Ectodermal cell (in vitro differentiated cells): ENCODE measurements at regions not wholly inside any gene's neighbourhood (a gene's known extent, or its start where the extent isn't known, plus 50 kb on each side); places are given as distances from the start of the nearest gene placed in this dataset.

Experiments used
- H3K27ac ChIP-seq: 2 replicates; pipeline ENCODE4 v1.7.0; 2013; ENCODE audit warnings: mild to moderate bottlenecking, low read depth, low read length; ENCODE audit not compliant: insufficient read depth, poor library complexity, severe bottlenecking
- H3K27me3 ChIP-seq: 2 replicates; pipeline ENCODE4 v1.7.0; 2013; ENCODE audit warnings: mild to moderate bottlenecking, low read length; ENCODE audit not compliant: insufficient read depth, control insufficient read depth, poor library complexity, severe bottlenecking
- H3K36me3 ChIP-seq: one replicate; pipeline ENCODE4 v1.7.0; 2013; ENCODE audit warnings: low read length; ENCODE audit not compliant: control insufficient read depth, insufficient read depth
- H3K4me1 ChIP-seq: one replicate; pipeline ENCODE4 v1.7.0; 2013; ENCODE audit warnings: low read length; ENCODE audit not compliant: control insufficient read depth, insufficient read depth
- H3K4me3 ChIP-seq: 2 replicates; pipeline ENCODE4 v1.7.0; 2013; ENCODE audit warnings: low read depth, low read length, control low read depth; ENCODE audit not compliant: insufficient read depth
- H3K9me3 ChIP-seq: 2 replicates; pipeline ENCODE4 v1.7.0; 2013; ENCODE audit warnings: mild to moderate bottlenecking, low read length, moderate library complexity; ENCODE audit not compliant: control insufficient read depth
- WGBS, 2 experiments: methylation state at CpG; one replicate each; pipeline ENCODE4 v1.1.7; 2013; ENCODE audit warnings: missing lambda C conversion rate in 2 of 2; 5-methylcytosine and 5-hydroxymethylcytosine counted together

DNA sequence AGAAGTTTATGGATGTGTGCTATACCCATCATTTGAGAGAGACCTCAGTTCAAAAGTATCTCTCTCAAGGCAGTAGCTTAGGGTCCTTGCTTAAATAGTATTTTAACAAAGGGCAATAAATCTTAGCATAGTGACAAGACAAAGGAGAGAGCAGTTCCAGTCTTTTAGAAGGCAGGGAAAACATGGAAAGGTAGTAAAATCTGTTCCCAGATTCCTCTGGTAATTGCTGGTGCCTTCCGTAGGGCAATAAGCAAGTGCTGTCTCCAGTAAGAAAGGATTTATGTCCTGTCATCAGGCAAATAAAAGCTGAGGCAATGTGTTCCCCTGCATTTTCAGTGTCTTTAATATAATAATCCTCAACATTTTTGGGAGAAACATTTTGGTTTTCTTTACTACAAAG is 149.0 kb upstream of the MPHOSPH6 start:
- 82 to 95% methylated on average over 1 of the region's 1 CpG for WGBS, 2 experiments
- no peaks in the 10 kb centered on the region for H3K4me1 ChIP-seq
- no peaks in the 10 kb centered on the region for H3K27me3 ChIP-seq
- no peaks in the 10 kb centered on the region for H3K9me3 ChIP-seq
- no peaks in the 10 kb centered on the region for H3K36me3 ChIP-seq
- no peak overlapping the region for H3K4me3 ChIP-seq
- H3K27ac ChIP-seq, result no peak overlapping the region

DNA sequence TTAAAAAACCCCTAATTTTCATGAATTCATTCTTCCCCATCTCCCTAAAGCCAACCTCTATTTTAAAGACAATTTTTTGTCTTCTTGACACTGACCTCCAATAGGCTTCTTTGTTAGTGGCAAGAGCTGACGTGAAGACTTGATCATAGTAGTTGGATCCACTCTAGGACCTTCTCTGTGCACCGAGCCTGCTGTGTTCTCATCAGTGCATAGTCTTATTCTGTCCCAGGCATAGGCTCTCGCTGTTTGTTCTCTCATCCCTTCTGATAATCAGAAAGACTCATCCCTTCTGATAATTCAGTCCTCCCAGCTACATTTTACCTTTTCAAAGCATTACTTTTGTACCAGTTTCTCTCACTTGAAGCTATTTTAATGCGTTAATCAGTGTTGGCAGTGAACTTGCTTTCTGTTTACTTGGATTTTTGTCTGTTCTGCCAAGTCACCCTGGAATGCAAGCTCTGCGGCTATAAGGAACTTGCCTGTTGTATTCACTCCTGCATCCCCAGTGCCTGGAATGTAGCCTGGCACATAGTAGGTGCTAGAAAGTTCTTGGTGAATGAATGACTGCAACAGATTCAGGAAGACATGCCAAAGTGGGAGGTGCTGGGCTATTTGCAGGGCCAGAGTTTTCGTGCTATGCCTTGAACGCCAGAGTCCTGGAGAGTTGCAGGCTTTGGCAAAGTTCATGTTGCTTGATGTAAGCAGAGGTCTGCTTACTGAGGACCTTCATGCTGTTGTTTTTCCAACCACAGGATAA is 147.6 kb upstream of the MPHOSPH6 start:
- no peak overlapping the region for H3K4me3 ChIP-seq
- no peak overlapping the region for H3K27ac ChIP-seq
- WGBS, 2 experiments, result 94 to 95% methylated on average over 7 of the region's 7 CpGs
- H3K27me3 ChIP-seq, result no peaks in the 10 kb centered on the region
- H3K9me3 ChIP-seq, result no peaks in the 10 kb centered on the region
- no peaks in the 10 kb centered on the region for H3K4me1 ChIP-seq
- no peaks in the 10 kb centered on the region for H3K36me3 ChIP-seq

DNA sequence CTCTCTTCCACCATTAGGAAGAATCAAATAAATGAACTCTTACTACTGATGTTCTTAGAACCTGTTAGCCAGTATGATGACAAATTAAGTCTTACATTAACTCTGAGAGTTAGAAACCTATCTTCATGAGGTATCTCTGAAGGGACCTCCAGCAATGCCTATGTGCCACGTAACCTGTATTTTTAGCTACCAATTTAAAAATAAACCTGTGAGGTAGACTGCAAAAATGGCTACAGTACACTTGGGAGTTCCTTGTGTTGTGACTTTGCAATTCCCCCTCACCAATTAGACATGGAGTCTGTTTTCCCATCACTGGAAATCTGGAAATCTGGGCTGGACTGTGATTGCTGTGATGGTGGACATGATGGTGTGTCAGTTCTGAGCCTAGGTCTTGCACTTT is 143.7 kb upstream of the MPHOSPH6 start:
- H3K4me1 ChIP-seq, result no peaks in the 10 kb centered on the region
- H3K27me3 ChIP-seq, result no peaks in the 10 kb centered on the region
- no peaks in the 10 kb centered on the region for H3K36me3 ChIP-seq
- H3K27ac ChIP-seq, result no peak overlapping the region
- no peak overlapping the region for H3K4me3 ChIP-seq
- no peaks in the 10 kb centered on the region for H3K9me3 ChIP-seq
- 63 to 89% methylated on average over 1 of the region's 1 CpG for WGBS, 2 experiments

DNA sequence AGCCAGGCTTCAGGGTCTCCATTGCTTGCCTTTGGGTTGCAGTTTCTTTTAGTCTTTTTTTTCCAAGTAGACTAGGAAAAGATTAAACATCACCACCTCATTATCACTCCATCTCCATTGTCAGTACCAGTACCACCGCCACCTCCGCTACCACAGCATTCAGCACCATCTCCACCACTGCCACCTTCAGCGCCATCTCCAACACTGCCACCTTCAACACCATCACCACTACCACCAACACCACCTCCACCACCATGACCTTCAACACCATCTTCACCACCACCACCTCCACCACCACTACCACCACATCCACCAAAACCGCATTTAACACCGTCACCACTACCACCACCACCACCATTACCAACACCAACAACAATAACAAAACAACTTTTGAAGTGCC is 141.5 kb upstream of the MPHOSPH6 start:
- no peaks in the 10 kb centered on the region for H3K9me3 ChIP-seq
- WGBS, 2 experiments, result 94% methylated on average over 5 of the region's 5 CpGs
- H3K36me3 ChIP-seq, result no peaks in the 10 kb centered on the region
- no peak overlapping the region for H3K27ac ChIP-seq
- H3K4me3 ChIP-seq, result no peak overlapping the region
- H3K27me3 ChIP-seq, result no peaks in the 10 kb centered on the region
- H3K4me1 ChIP-seq, result no peaks in the 10 kb centered on the region

DNA sequence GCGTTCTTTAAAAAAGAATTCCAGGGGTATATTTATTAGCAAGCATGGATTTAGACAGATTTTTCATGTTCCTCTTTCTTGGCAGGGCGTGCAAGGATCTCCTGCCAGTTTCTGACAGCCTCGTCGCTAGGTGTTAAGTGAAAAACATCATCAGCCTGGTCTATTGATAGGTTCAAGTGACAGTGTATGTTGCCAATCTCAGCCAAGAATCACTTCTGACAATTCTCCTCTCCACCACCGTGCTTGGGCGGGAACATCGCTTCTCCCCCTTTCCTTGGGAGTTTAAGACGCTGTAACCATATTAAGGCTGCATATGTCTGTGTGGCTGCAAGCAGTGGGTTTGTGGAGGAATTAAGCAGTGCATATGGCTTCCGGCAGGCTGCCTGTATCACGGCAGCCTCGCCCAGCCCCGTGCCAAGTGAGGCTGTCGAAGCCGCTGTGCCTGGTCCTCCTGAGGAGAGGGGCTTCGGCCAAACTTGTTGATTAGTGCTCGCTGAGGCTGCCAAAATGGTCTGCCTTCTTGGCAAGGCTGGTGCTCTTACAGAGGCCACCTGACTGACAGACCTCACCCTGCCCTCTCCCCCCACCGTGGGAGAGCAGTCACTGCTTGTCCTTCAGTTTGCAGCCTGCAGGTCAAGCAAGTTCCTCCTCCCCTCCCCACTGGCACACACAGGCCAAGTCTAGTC is 132.2 kb upstream of the MPHOSPH6 start:
- Histone ChIP-seq H3K36me3 (no peaks in the 10 kb centered on the region), H3K9me3 (no peaks in the 10 kb centered on the region), H3K4me3 (no peak overlapping the region), H3K4me1 (no peaks in the 10 kb centered on the region), H3K27ac (no peak overlapping the region), H3K27me3 (no peaks in the 10 kb centered on the region)
- 91 to 92% methylated on average over 16 to 17 of the region's 17 CpGs for WGBS, 2 experiments

DNA sequence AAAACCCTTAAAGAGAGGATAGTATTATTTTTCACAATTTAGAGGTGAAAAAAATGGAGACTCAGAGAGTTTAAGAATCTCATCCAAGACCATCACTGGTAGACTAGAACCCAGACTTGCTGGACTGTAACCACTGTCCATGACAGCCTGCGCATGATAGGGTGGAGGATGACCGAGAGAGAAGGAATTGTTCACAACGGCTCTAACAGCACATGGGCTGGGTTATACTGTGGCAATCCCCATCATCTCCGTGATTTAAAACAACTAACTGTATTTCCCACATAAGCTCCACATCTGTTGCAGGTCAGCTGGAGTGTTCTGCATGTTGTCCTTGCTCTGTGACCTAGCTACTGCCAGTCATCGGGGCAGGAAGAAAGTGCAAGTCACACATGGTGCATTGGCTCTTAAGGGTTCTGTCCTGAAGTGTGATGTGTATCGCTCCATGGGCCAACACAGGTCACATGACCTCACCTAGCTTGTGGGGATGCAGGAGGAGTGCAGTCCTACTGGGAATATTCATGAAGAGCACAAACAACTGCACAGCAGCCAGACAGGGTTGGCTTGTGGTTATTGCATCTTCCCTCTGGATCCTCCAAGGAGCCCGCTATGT is 131.2 kb upstream of the MPHOSPH6 start:
- no peaks in the 10 kb centered on the region for H3K36me3 ChIP-seq
- no peaks in the 10 kb centered on the region for H3K27me3 ChIP-seq
- no peak overlapping the region for H3K4me3 ChIP-seq
- WGBS, 2 experiments, result 90 to 95% methylated on average over 7 of the region's 7 CpGs
- no peak overlapping the region for H3K27ac ChIP-seq
- H3K9me3 ChIP-seq, result no peaks in the 10 kb centered on the region
- H3K4me1 ChIP-seq, result no peaks in the 10 kb centered on the region

DNA sequence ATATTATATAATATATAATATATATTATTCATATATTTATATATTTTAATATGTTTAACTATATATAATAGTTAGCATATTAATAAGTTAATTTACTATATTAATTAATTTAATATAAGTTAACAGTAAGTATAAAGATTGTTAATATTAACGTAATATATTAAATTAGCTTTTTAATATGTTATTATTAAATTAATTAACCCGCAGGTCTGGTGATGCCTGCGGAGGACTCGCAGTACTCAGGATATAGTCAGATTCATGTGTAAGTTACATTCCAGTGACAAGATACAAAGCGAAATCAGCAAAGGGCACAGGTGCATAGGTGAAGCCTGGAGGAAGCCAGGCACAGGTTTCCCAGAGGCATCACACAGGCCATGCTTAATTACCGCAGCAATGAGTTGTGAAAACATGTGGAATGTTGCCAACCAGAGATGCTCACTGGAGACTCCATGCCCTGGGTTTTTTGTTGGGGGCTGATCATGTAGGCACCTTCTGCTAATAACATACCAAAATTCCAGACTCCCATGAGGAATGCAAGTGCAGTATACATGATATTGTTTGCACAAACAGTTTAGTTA is 130.4 kb upstream of the MPHOSPH6 start:
- 97 to 98% methylated on average over 5 of the region's 6 CpGs for WGBS, 2 experiments
- no peaks in the 10 kb centered on the region for H3K4me1 ChIP-seq
- no peaks in the 10 kb centered on the region for H3K9me3 ChIP-seq
- no peak overlapping the region for H3K4me3 ChIP-seq
- H3K36me3 ChIP-seq, result no peaks in the 10 kb centered on the region
- no peaks in the 10 kb centered on the region for H3K27me3 ChIP-seq
- H3K27ac ChIP-seq, result no peak overlapping the region

DNA sequence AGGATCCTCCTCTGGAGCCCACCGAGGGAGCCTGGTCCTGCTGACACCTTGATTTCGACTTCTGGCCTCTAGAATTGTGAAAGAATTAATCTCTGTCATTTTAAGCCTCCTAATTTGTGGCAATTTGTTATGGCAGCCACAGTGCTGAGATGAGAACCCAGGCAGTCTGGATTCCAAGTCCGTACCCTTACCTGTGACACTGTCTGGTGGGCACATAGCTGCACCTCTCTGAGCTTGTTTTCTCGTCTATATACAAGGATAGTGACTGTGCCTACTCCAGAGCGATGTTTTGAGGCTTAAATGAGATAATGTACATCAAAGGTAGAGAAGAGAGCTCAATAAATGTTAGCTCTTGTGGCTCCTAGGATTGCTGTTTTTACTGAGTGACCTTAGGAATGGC is 128.4 kb upstream of the MPHOSPH6 start:
- no peaks in the 10 kb centered on the region for H3K27me3 ChIP-seq
- no peaks in the 10 kb centered on the region for H3K36me3 ChIP-seq
- H3K9me3 ChIP-seq, result no peaks in the 10 kb centered on the region
- no peaks in the 10 kb centered on the region for H3K4me1 ChIP-seq
- WGBS, 2 experiments, result 93 to 96% methylated on average over 5 of the region's 5 CpGs
- no peak overlapping the region for H3K4me3 ChIP-seq
- H3K27ac ChIP-seq, result no peak overlapping the region

DNA sequence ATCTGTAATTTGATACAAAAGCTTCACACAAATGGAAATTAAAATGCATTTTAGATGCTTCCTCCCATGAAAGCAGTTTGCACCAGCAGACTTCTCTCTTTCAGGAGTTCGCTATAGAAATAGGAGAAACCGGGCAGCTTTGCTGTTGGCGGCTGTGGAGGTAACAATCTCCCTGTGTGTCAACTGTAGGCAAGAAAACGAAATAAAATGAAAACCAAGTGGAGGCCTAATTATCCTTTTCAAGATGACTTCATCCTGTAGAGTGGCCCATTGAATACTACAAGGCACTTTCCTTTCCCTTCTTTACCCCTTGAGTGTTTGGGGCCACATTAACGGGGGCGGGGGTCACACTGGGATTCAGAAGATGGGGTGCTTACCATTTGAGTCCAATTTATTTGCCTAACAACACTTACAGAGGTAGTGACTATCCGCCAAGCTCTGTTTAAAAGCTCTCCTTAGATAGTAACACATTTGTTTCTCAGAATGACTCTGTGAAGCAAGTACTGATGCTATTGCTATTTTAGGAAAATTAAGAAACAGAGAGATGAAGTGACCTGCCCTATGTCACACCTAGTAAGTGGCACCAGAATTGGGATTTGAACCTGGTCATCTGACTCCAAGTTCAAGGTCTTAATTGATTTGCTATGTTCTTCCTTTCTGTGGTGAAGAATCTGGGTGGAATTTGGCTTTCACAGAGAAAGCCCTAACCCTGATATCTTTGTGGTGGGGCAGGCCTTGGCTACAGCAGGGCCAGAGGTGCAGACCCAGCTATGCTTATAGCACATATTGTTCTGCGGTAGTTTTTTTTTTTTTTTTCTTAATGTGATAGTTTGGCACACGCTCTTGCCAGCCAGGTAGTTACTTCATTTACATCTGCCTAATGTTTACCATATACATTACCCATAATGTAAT is 125.5 kb upstream of the MPHOSPH6 start:
- Histone ChIP-seq H3K27me3 (no peaks in the 10 kb centered on the region), H3K27ac (no peak overlapping the region), H3K9me3 (no peaks in the 10 kb centered on the region), H3K4me1 (no peaks in the 10 kb centered on the region), H3K36me3 (no peaks in the 10 kb centered on the region), H3K4me3 (no peak overlapping the region)
- 94% methylated on average over 8 to 9 of the region's 9 CpGs for WGBS, 2 experiments
